HG02885 (cell line): ENCODE measurements at regions not wholly inside any gene's neighbourhood (a gene's known extent, or its start where the extent isn't known, plus 50 kb on each side); places are given as distances from the start of the nearest gene placed in this dataset.
"Not testable (repeated sequence)": the region's sequence is repeated elsewhere in the genome, so short reads cannot be mapped to it uniquely, and the experiment has no call there.

ENCODE experiments used
- ATAC-seq: cut with Tn5 transposase; IDR thresholded peaks from one replicate; pipeline ENCODE4 v1.9.1; 2021; ENCODE audit warnings: mild to moderate bottlenecking; ENCODE audit not compliant: unreplicated experiment, poor library complexity

DNA sequence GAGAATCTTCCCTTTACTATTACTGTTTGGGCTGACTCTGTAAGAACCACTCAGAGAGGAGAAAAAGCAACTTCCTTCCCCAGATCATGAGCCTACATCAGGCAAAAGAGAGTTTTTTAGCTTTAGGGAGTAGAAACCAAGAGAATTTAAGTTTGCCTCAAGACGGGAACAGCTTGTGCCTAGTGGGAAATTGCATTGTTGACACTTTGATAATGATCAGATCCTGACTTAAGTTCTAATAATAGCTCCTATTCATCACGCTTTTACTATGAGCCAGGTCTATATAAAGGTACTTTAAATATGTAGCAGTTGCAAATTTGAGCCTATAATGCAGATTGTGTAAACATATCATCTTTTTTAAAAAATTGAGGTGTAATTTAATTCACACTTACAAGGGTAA lies 298.2 kb downstream of the MAN2A1 start:
- ATAC-seq = no peak

DNA sequence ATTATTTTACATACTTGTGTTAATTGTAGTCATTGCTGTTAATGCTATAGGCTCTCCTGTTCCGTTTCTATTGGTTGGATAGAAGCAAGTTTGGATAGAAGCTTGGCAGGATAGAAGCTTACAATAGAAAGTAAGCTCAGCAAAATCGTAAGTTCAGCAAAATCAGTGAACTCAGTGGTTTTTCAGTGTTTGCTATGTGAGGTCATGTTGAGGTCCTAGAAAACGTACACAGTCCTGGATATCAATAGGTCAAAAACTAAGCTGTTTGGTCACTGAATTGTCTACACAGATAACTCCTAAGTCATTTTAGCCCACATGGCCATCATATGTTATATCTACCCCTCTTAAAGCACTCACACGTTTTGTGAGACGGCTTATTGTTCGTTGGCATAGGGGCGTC lies 299.4 kb downstream of the MAN2A1 start:
- no peak for ATAC-seq

DNA sequence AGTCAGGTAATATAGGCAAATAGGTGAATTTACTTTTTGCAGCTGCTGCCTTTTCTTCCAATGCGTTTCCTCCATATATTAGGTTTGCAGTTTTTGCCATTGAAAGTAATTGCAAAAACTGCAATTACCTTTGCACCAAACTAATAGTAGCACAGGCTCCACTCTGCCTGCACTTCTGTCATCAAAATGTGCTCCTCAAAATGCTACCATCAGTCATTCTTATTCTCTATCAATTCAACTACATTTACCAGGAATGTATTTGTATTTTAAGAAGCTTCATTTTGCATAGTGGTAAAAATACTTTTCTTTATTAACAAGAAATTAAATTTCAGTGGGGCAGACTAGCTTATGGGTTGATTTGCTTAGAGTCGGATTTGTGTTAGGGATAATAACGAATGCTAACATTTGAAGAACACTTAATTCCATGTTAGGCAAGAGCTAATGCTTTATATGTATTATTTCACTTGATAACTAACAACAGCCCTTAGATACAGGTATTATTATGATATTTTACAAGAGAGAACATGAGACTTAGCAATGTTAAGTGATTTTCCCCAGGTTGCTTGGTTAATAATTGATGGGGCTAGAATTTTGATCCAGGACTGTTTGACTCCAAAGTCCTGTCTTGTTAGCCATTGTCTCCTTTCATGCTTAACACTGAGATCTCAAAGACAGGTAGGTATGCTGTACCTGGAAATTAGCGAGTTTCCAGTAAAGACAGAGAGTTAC lies 300.4 kb downstream of the MAN2A1 start:
- no peak for ATAC-seq

DNA sequence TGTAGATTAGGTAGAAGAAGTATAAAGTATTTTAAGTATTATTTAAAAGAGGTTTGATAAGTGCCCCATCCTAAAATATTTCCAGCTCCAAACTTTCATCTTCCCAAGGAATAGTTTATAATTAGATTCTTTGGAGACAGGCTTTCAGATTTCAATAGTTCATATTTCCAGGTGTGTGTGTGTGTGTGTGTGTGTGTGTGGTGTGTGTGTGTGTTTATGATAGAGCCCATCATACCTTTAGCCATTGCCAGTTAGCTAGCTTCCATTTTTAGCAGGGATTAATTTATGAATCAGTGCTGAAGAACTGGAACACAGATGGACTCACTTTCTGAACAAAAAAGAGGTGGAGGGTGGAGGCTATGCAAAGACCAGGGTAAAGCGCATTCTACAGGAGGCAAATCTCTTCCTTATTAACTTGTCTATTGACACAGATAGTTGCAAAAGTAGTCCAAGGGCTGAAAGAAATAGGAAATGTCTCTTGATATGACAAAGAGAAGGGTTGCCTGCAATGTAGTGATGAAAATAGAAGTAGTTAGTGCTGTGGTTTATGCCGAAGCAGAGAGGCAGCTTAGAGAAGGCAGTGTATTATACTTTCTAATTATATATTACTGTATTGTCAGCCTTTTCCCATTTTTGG lies 301.1 kb downstream of the MAN2A1 start:
- ATAC-seq = no peak

DNA sequence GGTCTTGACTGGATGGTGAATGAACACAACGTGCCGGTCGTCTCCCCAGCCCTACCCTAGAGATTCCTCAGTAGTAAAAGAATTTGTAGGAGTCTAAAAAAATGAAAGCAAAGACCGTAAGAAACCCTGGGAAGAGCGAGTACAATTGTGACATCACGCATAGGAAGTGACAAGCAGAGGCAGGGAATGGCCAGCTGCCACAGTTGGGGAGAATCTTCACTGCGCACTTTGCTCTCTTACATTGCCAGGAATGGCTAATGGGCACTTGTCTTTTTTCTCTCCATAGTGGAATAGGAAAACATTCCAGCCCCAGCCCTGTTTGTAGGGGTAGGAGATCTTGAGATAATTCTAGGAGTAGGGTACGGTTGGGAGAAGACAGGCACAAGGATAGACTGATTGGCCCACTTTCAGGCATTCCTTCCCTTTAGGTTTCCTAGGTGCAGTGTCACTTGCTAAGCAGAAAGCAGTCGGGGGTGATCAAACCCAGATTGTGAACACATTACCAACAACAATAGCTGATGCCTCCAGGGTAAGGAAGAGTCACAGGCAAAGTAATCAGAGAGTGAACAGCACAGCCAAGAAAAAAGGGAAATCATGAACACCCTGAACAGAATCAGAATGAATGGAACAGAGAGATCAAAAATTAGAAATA lies 302.7 kb downstream of the MAN2A1 start:
- no peak for ATAC-seq

DNA sequence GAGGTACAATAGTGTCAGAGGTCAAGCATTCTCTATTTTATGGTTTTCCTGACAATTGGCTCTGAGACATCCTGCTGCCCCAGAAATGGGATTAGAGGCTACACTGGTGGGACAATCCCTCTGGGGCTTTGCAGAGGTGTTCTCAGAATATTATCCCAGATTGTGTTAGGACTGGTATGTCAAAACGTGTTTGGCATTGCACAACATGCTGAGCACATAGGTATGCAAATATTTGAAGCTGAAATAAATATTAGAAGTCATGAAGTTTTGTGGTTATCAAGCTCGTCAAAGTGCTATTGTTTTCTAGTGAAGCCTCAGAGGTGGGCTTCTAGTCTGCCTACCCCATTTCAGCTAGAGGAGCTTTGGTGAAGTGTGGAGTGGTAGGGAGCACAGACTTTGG lies 304.4 kb downstream of the MAN2A1 start:
- ATAC-seq = no peak

DNA sequence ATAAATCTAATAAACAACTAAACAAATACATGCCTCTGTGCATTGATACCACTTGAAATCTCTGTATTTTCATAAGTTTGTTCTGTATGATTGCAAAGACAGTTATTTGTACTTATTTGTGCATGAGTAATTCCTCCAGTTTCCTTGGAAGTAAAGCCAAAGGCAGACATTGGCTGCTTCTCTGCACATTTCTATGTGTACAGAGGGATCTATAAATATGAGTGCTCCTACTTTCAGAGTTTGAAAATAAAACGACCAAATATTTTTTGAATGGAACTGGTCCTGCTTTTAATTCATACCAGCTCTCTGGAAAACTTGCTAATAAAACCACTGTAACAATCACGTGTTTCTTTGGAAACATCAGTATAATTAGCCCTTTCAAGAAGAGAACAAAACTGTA lies 306.5 kb downstream of the MAN2A1 start:
- no peak for ATAC-seq

DNA sequence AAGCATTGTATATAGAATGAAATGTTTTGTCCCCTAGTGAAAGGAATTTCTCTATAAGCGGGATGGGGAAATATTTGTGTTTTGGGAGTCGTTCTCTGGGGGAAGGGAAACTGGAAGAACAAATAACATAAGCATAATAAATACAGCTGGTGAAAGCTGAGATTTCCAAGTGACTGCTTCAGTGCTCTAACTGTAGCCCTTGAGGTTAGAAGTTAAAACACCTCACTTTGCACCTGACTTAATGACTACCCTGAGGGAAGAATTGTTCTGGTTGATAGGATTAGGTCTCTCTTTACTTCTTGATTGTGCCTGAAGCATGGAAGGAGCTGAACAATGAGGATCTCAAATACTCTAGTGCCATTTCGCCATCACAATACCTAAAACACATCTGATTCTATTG lies 307.4 kb downstream of the MAN2A1 start:
- ATAC-seq = no peak

DNA sequence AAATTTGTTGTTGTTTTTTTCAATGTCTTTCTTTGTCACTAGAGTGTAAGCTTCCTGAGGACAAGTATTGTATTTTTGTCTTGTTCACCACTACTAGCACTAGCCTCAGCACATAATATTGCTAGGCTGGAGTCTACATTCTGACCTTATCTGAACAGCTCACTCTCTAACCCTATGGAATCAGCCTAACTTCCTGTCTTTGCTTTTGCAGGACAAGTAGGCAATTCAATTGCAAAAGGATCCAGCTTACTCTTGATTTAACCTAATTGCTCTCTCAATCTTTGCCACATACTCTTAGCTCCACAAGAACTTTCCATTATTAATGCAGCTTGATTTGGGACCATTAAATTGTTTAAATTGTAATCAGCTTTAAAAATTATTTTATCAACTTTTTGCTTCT lies 308.5 kb downstream of the MAN2A1 start:
- no peak for ATAC-seq

DNA sequence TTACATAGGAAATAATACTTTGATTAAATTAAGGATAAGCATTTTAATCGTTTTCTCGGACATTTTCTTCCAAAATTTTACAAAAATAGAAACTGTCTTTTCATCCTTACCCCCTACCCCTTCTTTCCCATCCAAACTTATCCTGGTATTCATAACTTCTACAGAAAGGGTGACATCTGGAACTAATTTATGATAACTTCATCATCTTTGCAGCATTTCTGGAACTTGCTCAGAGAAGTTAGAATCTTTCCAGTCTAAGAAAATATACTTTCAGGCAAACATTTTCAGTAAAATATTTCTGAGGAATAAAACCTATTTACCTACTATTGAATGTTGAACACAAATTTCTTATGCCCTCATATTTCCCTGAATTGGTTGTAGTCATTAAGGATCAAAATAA lies 309.0 kb downstream of the MAN2A1 start:
- ATAC-seq = no peak

DNA sequence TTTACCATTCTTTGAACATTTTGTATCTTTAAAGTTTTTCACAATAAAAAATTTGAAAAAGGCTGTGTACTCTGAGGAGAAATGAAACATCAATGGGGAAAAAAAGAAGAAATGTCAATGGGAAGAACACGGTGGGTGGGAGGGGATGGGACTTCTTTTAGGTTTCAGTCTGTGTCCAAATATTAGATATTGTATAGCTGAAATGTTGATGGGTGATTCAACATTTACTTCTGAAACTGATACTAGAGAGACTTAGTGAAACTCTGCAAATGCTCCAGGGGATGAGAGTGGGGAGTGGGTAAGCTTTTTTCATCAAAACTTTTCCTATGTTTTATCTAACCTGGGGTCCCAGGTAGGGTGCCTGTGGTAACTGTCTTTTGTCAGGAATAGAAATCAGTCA lies 311.9 kb downstream of the MAN2A1 start:
- no peak for ATAC-seq

DNA sequence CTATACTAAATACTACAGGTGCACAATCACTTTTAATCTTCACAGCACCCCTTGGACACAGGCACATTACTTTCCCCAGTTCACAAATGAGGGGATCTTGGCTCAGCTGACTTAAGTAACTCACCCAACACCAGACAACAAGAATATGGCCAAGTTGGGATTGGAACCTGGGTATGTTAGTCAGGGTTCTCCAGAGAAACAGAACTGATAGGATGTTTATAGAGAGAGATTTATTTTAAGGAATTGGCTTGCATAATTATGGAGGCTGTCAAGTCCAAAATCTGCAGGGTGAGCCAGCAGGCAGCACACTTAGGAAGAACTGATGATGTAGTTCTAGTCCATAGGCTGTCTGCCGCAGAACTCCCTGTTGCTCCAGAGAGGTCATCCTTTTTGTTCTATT lies 312.9 kb downstream of the MAN2A1 start:
- ATAC-seq = no peak

DNA sequence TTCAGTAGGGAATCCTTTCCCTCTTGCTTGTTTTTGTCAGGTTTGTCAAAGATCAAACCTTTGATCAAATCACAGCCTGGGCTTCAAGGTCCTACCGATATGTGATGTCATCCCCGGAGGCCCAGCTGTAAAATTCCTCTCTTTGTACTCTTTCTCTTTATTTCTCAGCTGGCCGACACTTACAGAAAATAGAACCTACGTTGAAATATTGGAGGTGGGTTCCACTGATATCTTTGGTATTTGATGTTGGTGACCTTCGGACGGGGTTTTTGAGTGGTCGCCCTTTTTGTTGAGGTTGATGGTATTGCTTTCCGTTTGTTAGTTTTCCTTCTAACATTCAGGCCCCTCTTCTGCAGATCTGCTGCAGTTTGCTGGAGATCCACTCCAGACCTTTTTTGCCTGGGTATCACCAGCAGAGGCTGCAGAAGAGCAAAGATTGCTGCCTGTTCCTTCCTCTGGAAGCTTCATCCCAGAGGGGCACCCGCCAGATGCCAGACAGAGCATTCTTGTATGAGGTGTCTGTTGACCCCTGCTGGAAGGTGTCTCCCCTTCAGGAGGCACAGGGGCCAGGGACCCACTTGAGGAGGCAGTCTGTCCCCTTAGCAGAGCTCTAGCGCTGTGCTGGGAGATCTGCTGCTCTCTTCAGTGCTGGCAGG lies 316.3 kb downstream of the MAN2A1 start:
- not testable (repeated sequence) for ATAC-seq

DNA sequence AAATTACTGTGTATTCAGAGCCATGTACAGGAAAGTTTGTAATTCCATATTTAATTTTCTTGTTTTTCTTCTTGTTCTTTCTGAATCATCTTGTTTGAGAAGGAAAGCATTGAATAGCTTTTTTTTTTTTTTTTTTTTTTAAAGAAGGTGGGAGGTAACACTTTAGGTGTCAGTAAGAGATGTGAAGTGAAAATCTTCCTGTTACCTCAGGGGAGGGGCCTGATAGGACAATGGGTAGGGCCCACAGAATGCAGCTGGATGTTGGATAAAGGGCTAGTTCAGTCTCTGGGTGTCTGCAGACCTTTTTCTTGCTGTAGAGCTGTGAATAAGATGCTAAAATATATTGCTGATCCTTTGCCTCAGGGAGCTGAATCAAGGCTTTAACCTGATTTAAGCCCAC lies 317.4 kb downstream of the MAN2A1 start:
- no peak for ATAC-seq

DNA sequence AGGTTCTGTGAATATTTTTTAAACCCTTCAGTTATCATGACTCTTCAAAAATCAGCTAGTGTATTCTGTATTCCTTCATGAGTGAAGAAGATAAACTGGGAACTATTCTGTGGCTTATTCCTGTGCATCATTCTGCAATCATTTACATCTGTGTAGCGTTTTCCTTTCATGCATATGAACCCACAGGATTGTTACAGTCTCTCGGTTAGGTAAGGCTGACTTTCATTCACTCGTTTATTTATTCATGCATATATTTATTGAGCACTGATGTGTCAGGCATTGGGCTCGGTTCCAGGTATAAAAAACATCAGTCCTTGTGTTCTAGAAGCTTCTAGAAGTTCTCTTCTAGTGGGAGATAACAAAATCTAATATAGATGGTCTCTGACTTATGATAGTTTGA lies 318.4 kb downstream of the MAN2A1 start:
- ATAC-seq = no peak

DNA sequence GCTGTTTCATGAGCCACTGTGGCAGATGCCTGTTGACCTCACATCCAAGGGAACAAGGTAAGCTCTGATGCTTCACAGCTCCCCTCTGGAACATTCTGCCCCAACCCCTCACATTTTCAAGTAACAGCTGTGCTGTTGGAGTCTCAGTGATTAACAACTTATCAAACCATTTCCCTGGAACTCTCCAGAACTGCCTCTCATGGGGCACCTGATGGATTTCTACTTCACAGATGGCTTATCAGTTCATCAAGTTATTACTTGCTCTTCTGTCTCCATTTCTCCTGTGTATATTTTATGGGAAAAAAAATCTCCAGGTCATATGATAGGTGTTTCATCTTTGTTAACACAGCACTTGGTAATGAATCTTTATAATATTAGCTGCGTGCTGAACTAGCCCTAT lies 322.4 kb downstream of the MAN2A1 start:
- ATAC-seq = no peak

DNA sequence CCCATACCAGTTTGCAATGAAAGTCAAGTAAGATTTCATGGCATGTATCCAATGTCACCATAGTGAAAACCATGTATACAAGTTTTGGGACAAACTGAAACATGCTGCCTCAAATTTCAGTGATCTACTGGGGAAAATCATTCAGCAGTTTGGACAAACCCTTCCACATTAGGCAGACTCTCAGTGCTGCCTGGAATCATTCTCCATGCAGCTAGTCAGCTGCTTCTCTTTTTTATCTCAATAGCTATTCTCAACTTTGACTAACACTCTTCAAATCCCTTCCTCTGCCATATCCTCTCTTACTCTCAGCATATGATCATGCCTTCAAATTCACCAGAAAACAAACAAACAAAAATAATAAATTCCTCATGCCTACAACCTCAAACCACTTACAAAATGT lies 323.3 kb downstream of the MAN2A1 start:
- no peak for ATAC-seq

DNA sequence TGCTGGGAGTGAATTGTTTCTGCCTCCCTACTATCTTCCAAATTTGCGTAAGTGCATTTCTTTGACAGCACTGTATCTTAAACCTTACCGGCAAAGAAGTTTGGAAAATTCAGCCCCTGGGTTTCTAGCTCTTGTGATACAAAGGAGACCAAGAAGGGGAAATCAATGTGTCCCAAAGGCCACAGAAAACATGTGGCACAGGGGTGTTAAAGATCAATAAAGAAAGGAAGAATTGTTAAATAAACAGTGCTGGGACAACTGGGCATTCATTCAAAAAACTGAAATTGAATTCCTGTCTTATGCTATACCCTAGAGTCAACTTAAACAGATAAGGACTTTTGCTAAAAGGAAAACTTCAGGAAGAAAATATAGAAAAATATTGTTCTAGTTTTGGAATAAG lies 328.1 kb downstream of the MAN2A1 start:
- ATAC-seq = no peak

DNA sequence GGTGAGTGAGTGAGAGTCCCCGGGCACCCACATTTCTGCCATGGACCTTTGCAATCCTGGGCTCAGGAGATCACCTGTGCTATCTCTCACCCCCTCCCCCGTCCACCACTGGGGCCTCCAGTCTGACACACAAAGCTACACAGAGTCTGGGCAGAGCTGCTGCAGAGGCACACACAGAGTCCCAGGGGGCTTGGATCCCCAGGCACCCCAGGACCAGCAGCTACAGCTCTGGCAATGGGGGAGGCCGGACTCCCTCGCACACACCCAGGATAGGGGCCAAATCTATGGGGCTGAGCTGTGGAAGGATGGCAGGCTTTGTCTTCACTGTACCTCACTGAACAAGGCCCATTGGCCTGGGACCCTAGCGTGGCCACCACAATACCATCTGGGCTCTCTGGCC lies 328.8 kb downstream of the MAN2A1 start:
- ATAC-seq = no peak

DNA sequence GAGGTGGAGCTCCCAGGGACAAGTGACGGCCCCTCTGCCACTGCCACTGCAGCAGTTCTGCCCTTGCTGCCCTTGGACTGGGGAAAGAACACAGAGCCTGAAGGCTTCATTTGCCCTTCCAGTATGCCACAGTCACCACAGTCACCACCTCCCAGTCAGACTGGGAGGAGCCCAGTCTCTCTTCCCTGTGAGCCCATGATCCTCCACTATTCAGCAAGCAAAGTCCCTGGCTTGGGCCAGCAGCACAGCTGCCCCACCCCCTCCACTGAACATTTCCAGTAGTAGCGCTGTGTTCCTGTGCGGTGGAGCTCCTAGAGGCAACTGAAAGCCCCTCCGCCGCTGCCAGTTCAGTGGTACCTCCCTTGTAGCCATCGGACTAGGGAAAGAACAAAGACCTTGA lies 329.4 kb downstream of the MAN2A1 start:
- ATAC-seq = no peak

DNA sequence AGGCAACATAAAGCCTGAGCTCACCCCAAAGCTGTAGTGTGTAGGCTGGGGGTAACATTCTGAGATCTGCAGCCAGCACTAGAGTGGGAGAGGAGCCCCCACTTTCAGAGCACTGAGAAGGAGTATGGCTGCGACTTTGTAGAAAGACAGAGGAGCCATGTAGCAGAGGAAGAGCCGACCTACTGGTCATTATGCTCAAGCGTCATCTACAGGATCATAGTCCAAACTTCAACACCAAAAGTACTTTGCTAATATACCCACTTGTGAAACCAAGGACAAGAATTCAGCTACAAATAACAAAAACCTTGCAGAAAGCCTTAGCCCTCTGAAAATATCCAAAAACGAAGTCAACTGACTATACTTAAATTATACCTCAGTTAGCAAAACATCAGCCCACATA lies 330.1 kb downstream of the MAN2A1 start:
- no peak for ATAC-seq
